ENCODE measurements at regions not wholly inside any gene's neighbourhood (a gene's known extent, or its start where the extent isn't known, plus 50 kb on each side); places are given as distances from the start of the nearest gene placed in this dataset.

- Histone ChIP-seq H3K9me3 (no peaks in the 10 kb centered on the region), H3K4me1 (ENCODE audit: insufficient read depth) (no peaks in the 10 kb centered on the region), H3K27me3 (no peaks in the 10 kb centered on the region), H3K27ac (no peak overlapping the region), H3K36me3 (no peaks in the 10 kb centered on the region), H3K4me3 (no peak overlapping the region)
- no peak for TF ChIP-seq POLR2A (IDR thresholded peaks at IDR 0.05)
- no peak for TF ChIP-seq EP300 (IDR thresholded peaks at IDR 0.05)
- TF ChIP-seq, protein P1, sequence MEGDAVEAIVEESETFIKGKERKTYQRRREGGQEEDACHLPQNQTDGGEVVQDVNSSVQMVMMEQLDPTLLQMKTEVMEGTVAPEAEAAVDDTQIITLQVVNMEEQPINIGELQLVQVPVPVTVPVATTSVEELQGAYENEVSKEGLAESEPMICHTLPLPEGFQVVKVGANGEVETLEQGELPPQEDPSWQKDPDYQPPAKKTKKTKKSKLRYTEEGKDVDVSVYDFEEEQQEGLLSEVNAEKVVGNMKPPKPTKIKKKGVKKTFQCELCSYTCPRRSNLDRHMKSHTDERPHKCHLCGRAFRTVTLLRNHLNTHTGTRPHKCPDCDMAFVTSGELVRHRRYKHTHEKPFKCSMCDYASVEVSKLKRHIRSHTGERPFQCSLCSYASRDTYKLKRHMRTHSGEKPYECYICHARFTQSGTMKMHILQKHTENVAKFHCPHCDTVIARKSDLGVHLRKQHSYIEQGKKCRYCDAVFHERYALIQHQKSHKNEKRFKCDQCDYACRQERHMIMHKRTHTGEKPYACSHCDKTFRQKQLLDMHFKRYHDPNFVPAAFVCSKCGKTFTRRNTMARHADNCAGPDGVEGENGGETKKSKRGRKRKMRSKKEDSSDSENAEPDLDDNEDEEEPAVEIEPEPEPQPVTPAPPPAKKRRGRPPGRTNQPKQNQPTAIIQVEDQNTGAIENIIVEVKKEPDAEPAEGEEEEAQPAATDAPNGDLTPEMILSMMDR (IDR thresholded peaks at IDR 0.05), result no peak
- intact Hi-C loops (cut with DNase I), result no loop called here
- DNase-seq, result no peak
Measured at GRCh38 chr11:113562576-113562975, 87.4 kb upstream of the DRD2 start.

DNA sequence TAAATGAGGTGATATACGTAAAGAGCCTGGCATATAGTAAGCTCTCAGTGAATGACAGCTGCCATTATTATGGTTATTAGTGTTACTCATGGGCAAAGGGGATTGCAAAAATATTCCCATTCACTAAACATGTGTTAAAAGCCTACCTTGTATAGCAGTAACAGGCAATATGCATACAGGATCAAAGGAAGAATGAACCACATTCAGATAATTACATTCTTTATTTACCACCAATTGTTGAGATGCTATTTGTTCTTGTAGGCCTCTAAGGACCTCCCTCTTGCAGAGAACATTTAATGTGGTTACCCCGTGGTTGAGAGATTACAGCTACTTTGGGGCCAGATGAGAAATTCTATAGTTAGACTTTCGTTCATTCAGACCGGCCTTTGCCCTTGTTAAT is 82.7 kb upstream of the DRD2 start:
- Histone ChIP-seq H3K4me3 (no peak overlapping the region), H3K9me3 (no peaks in the 10 kb centered on the region), H3K27ac (no peak overlapping the region), H3K4me1 (ENCODE audit: insufficient read depth) (no peaks in the 10 kb centered on the region), H3K36me3 (no peaks in the 10 kb centered on the region), H3K27me3 (no peaks in the 10 kb centered on the region)
- 89 to 94% (median 90%) methylated on average over 4 of the region's 4 CpGs for whole genome bisulfite sequencing, 3 donors
- intact Hi-C loops (cut with DNase I), result no loop called here
- no peak for DNase-seq
- TF ChIP-seq POLR2A (IDR thresholded peaks at IDR 0.05) (no peak), EP300 (IDR thresholded peaks at IDR 0.05) (no peak)
- TF ChIP-seq, protein P1 (IDR thresholded peaks at IDR 0.05), result no peak

GRCh38 chr11:113556036-113556435 is 80.8 kb upstream of the DRD2 start:
- WGBS, 3 donors, result 33 to 44% (median 37%) methylated on average over 3 of the region's 3 CpGs
- no peak for DNase-seq
- no peak overlapping the region for H3K27ac ChIP-seq
- H3K36me3 ChIP-seq, result no peaks in the 10 kb centered on the region
- H3K4me1 ChIP-seq (ENCODE audit: insufficient read depth), result no peaks in the 10 kb centered on the region
- no peak overlapping the region for H3K4me3 ChIP-seq
- TF ChIP-seq EP300 (IDR thresholded peaks at IDR 0.05) (no peak), POLR2A (IDR thresholded peaks at IDR 0.05) (no peak)
- TF ChIP-seq, protein P1 (IDR thresholded peaks at IDR 0.05), result no peak
- intact Hi-C loops (cut with DNase I), result no loop called here
- no peaks in the 10 kb centered on the region for H3K9me3 ChIP-seq
- no peaks in the 10 kb centered on the region for H3K27me3 ChIP-seq

GRCh38 chr11:113555071-113555619 is 79.9 kb upstream of the DRD2 start:
- no peaks in the 10 kb centered on the region for H3K4me1 ChIP-seq (ENCODE audit: insufficient read depth)
- TF ChIP-seq POLR2A (IDR thresholded peaks at IDR 0.05) (no peak), EP300 (IDR thresholded peaks at IDR 0.05) (no peak)
- TF ChIP-seq, protein P1 (IDR thresholded peaks at IDR 0.05), result no peak
- H3K27ac ChIP-seq, result no peak overlapping the region
- H3K4me3 ChIP-seq, result no peak overlapping the region
- H3K36me3 ChIP-seq, result no peaks in the 10 kb centered on the region
- H3K27me3 ChIP-seq, result no peaks in the 10 kb centered on the region
- DNase-seq, result no peak
- 18 to 22% (median 20%) methylated on average over 2 of the region's 2 CpGs for WGBS, 3 donors
- intact Hi-C loops (cut with DNase I), result no loop called here
- no peaks in the 10 kb centered on the region for H3K9me3 ChIP-seq
